Activated CD8-positive, alpha-beta T cell treated with anti-CD3 and anti-CD28 coated beads, Interleukin-2, amount 10 ng/mL, durations not matched to agents 7 days and 5 days (primary cell): ENCODE measurements at regions not wholly inside any gene's neighbourhood (a gene's known extent, or its start where the extent isn't known, plus 50 kb on each side); places are given as distances from the start of the nearest gene placed in this dataset.

Experiments
- ATAC-seq: fragments of 150-1000 bp; cut with Tn5 transposase; one replicate; pipeline ENCODE4 v1.10.0; 2021; ENCODE audit warnings: moderate library complexity
- CTCF ChIA-PET: fragments of 350-600 bp; sonication (Branson Sonifier 250); formaldehyde crosslinking; loops from one replicate; lab custom pipeline; 2021; ENCODE audit warnings: antibody characterized with exemption; lab: Charles Lee
- POLR2A ChIA-PET: fragments of 350-600 bp; sonication (Branson Sonifier 250); formaldehyde crosslinking; loops from one replicate; lab custom pipeline; 2021; ENCODE audit warnings: antibody characterized with exemption; lab: Charles Lee
- DNase-seq: peaks from one replicate; pipeline ENCODE4 v3.0.0-alpha.2; 2020
- H3K27ac Mint-ChIP-seq: one replicate; pipeline ENCODE4 v1.8.0; 2021; ENCODE audit warnings: mild to moderate bottlenecking, mixed read lengths
- H3K27me3 Mint-ChIP-seq: one replicate; pipeline ENCODE4 v1.8.0; 2021; ENCODE audit warnings: low read depth, mixed read lengths
- H3K36me3 Mint-ChIP-seq: one replicate; pipeline ENCODE4 v1.8.0; 2021; ENCODE audit warnings: low read depth, mixed read lengths
- H3K4me1 Mint-ChIP-seq: one replicate; pipeline ENCODE4 v1.8.0; 2021; ENCODE audit warnings: low read depth, mixed read lengths
- H3K4me3 Mint-ChIP-seq: one replicate; pipeline ENCODE4 v1.8.0; 2021; ENCODE audit warnings: mild to moderate bottlenecking, mixed read lengths
- H3K9me3 Mint-ChIP-seq: one replicate; pipeline ENCODE4 v1.8.0; 2022; ENCODE audit warnings: mixed read lengths; ENCODE audit not compliant: insufficient read depth

DNA sequence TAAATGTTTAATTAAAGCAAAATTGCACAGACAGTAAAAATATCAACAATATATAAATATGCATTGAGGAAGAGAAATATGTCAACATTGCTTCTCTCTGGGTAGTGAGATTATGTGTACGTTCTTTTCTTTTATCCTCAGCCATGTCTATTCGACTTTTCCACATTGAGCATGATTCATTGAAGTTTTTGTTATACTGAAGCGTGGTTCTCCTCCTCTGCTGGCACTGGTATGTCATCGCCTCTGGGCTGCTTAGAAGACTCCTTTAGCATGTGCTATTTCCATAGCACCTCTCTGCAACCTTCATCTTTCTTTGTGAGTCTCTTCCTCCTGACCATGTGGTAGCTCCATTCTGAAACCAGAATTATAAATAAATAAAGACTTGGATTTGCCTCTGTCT, 65.8 kb upstream of the AKAP13 start:
- Mint-ChIP-seq H3K4me1 (peaks cover 49% of the 10 kb centered on the region), H3K4me3 (no peak overlapping the region), H3K36me3 (peaks cover 2% of the 10 kb centered on the region), H3K27ac (no peak overlapping the region), H3K9me3 (peaks cover 5% of the 10 kb centered on the region), H3K27me3 (no peaks in the 10 kb centered on the region)
- DNase-seq (no peak), ATAC-seq (no peak)
- CTCF ChIA-PET, result interaction anchor here (0.8 to 7.6 kb wide), 2 partner anchors 14 to 18 kb away, joined by 3 to 147 read pairs; no protein-coding TSS in a partner anchor
- POLR2A ChIA-PET, result no interaction called here

DNA sequence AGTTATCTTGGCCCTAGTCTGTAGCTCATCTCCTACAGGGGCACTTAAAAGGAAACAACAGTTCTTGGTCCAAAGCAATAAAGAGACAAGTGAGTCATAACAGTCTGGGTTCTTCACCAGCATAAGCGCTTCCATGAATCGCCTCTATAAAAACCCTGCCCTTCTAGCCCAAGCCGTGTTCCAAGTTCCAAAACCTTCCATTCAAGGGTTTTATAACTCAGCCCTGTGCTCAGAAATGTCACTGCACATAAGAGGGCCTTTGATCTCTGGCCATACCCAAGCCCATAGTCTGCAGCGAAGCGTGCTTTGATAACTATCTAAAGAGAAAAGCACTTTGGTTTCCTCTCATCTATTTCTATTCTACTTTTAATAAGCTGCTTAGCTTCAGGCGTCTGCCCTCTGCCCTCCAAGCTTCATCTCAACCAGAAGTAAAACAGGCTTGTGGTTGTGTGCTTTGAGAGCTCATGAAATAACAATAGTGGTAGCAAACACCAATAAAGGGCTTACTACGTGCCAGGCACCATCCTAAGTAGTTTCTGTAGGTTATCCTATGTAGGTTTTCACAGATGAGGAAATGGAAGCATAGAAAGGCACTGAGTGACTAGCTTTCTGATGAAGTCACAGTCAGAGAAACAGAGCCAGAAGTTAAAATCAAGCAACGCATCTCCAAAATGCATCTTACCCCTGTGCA, 64.0 kb upstream of the AKAP13 start:
- Mint-ChIP-seq H3K27ac (peak overlapping the region; percentile 80), H3K4me1 (peaks cover 49% of the 10 kb centered on the region), H3K9me3 (peaks cover 3% of the 10 kb centered on the region), H3K27me3 (no peaks in the 10 kb centered on the region), H3K4me3 (peak overlapping the region; percentile 12), H3K36me3 (peaks cover 2% of the 10 kb centered on the region)
- ChIA-PET CTCF (interaction anchor here (0.7 to 7.6 kb wide), 11 partner anchors 9 to 266 kb away, joined by 3 to 147 read pairs (median 3); no protein-coding TSS in a partner anchor), POLR2A (interaction anchor here (0.8 to 4.7 kb wide), 4 partner anchors 14 to 374 kb away, joined by 3 to 45 read pairs (median 9); partner anchors contain the start of gene AKAP13)
- ATAC-seq (peak; percentile 82), DNase-seq (peak; percentile 41)

DNA sequence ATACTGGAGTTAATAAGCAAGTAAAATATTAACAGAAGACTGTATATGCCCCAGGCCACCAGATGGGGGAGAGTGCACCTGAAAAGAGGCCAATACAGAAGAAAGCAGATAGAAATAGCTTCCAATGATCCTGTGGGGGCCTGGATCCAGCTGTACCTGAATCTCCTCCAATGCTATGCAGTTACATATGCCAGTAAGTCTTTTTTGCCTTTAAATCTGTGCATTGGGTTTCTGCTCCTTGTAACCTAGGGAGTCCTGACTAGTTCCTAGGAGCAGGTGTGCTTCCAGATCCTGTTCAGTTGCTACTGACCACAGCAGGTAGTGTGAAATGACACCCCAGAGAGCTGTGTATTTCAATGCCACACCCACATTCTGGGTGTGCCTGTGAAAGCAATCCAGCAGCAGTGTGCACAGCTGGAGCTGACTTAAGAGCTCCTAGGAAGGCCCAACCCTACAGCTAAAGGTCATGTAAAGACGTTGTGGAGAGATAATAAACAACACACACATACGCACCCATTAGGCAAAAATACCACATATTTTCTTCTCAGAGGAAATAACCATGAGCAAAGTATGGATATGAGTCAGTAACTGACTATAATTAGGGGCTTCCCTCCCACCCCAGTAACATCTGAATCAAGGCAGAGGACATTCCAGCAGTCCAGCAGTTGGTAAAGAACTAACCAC, 62.2 kb upstream of the AKAP13 start:
- Mint-ChIP-seq H3K4me1 (peaks cover 43% of the 10 kb centered on the region), H3K36me3 (peaks cover 2% of the 10 kb centered on the region), H3K27me3 (no peaks in the 10 kb centered on the region), H3K9me3 (peaks cover 6% of the 10 kb centered on the region), H3K27ac (peak overlapping the region; percentile 68), H3K4me3 (no peak overlapping the region)
- ATAC-seq, result peak; percentile 59
- CTCF ChIA-PET, result interaction anchor here (0.6 to 7.6 kb wide), 12 partner anchors 9 to 273 kb away, joined by 3 to 147 read pairs (median 6); partner anchors contain the start of gene AKAP13
- POLR2A ChIA-PET, result interaction anchor here (0.9 to 4.7 kb wide), 4 partner anchors 10 to 264 kb away, joined by 4 to 45 read pairs (median 8); partner anchors contain the start of gene AKAP13
- peak; percentile 35 for DNase-seq

DNA sequence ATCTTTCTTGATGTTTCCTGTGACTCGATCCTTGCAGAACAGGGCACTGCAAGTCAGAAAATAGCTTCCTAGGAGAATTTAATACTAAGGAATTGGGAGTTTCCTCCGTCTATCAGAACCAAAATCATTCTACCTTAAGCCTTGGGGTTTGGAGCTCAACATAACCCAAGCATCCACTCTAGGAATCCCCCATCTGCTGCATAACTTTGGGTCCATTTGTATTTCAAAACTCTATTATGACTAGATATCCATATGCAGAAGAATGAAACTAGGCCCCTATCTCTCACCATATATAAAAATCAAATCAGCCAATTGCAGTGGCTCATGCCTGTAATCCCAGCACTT, 61.7 kb upstream of the AKAP13 start:
- H3K9me3 Mint-ChIP-seq, result peaks cover 6% of the 10 kb centered on the region
- ATAC-seq, result no peak

GRCh38 chr15:85324202-85324601, 56.2 kb upstream of the AKAP13 start:
- peaks cover 21% of the 10 kb centered on the region for H3K4me1 Mint-ChIP-seq
- ChIA-PET POLR2A (no interaction called here), CTCF (no interaction called here)
- H3K36me3 Mint-ChIP-seq, result peaks cover 2% of the 10 kb centered on the region
- H3K27ac Mint-ChIP-seq, result no peak overlapping the region
- peaks cover 6% of the 10 kb centered on the region for H3K9me3 Mint-ChIP-seq
- H3K27me3 Mint-ChIP-seq, result no peaks in the 10 kb centered on the region
- no peak overlapping the region for H3K4me3 Mint-ChIP-seq
- ATAC-seq (no peak), DNase-seq (no peak)

More for the DNA sequence above, 61.7 kb upstream of the AKAP13 start:
- no peak overlapping the region for H3K4me3 Mint-ChIP-seq
- H3K27me3 Mint-ChIP-seq, result no peaks in the 10 kb centered on the region
- H3K27ac Mint-ChIP-seq, result no peak overlapping the region
- DNase-seq, result no peak
- peaks cover 2% of the 10 kb centered on the region for H3K36me3 Mint-ChIP-seq
- ChIA-PET POLR2A (interaction anchor here (0.9 to 4.7 kb wide), 3 partner anchors 10 to 61 kb away, joined by 4 to 45 read pairs (median 11); partner anchors contain the start of gene AKAP13), CTCF (interaction anchor here (0.6 to 7.6 kb wide), 11 partner anchors 10 to 272 kb away, joined by 3 to 147 read pairs (median 7); partner anchors contain the start of gene AKAP13)
- peaks cover 40% of the 10 kb centered on the region for H3K4me1 Mint-ChIP-seq

DNA sequence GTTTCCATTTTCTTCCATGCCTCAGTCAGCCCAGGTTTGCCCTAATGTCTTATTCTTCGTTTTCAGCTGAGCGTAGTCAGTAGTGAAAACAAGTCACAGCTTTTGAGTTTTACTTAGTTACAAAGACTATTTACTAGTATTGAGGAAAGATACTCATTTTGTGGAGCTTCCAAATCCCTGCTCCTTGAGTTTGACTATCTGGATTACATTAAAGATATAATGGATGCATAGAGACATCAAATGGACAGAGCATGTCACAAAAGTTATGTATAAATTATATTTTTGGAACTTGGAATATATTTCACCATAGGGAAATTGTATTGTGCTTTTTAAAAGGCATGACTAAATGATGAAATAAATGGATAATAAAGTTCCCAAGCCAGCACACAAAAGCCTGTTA, 54.6 kb upstream of the AKAP13 start:
- H3K27ac Mint-ChIP-seq, result no peak overlapping the region
- POLR2A ChIA-PET, result no interaction called here
- CTCF ChIA-PET, result interaction anchor here (1.5 to 8.8 kb wide), 4 partner anchors 8 to 169 kb away, joined by 4 to 147 read pairs (median 59); no protein-coding TSS in a partner anchor

GRCh38 chr15:85326291-85326690, 54.1 kb upstream of the AKAP13 start:
- Mint-ChIP-seq H3K27me3 (no peaks in the 10 kb centered on the region), H3K36me3 (no peaks in the 10 kb centered on the region), H3K4me1 (peaks cover 39% of the 10 kb centered on the region), H3K4me3 (no peak overlapping the region), H3K9me3 (peaks cover 6% of the 10 kb centered on the region), H3K27ac (no peak overlapping the region)
- CTCF ChIA-PET, result interaction anchor here (0.7 to 8.8 kb wide), 6 partner anchors 8 to 169 kb away, joined by 3 to 147 read pairs (median 6); no protein-coding TSS in a partner anchor
- POLR2A ChIA-PET, result no interaction called here
- no peak for DNase-seq
- ATAC-seq, result no peak

More for the DNA sequence above, 54.6 kb upstream of the AKAP13 start:
- ATAC-seq, result no peak
- Mint-ChIP-seq H3K4me3 (no peak overlapping the region), H3K4me1 (peaks cover 34% of the 10 kb centered on the region), H3K9me3 (peaks cover 6% of the 10 kb centered on the region), H3K36me3 (no peaks in the 10 kb centered on the region), H3K27me3 (no peaks in the 10 kb centered on the region)
- no peak for DNase-seq

DNA sequence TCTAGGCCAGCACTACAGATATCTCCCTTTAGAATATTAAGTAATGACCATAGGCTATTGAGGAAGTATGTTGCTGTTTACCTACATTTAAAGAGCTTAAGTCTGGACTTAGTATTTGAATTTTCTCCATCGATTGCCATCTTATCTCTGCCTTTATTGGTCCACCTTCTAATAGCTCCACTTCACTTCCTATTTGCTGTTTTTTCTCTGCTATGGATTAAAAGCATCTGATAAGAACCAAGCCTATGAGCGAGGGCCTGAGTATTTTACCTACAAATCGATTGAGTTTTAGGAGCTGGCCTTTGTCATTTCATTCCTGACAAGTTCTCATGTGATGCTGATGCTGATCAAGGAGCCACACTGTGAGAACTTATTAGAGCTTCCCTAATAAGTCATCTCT, 52.6 kb upstream of the AKAP13 start:
- no peak for ATAC-seq
- no peak overlapping the region for H3K4me3 Mint-ChIP-seq
- ChIA-PET CTCF (interaction anchor here (0.9 to 8.8 kb wide), 5 partner anchors 10 to 86 kb away, joined by 3 to 147 read pairs (median 10); no protein-coding TSS in a partner anchor), POLR2A (interaction anchor here (0.9 kb wide), 1 partner anchor 86 kb away, joined by 3 read pairs; no protein-coding TSS in a partner anchor)
- H3K27me3 Mint-ChIP-seq, result no peaks in the 10 kb centered on the region
- H3K27ac Mint-ChIP-seq, result no peak overlapping the region
- DNase-seq, result no peak
- peaks cover 48% of the 10 kb centered on the region for H3K4me1 Mint-ChIP-seq
- H3K9me3 Mint-ChIP-seq, result peaks cover 4% of the 10 kb centered on the region
- no peaks in the 10 kb centered on the region for H3K36me3 Mint-ChIP-seq

- Mint-ChIP-seq H3K4me3 (peak overlapping the region; percentile 81), H3K4me1 (peaks cover 46% of the 10 kb centered on the region), H3K27ac (peak overlapping the region; percentile 92), H3K27me3 (no peaks in the 10 kb centered on the region), H3K36me3 (no peaks in the 10 kb centered on the region), H3K9me3 (no peaks in the 10 kb centered on the region)
- CTCF ChIA-PET, result interaction anchor here (1.0 to 8.8 kb wide), 28 partner anchors 10 to 358 kb away, joined by 3 to 147 read pairs (median 7); partner anchors contain the start of gene AKAP13
- POLR2A ChIA-PET, result interaction anchor here (0.7 to 3.2 kb wide), 8 partner anchors 12 to 723 kb away, joined by 3 to 45 read pairs (median 8); partner anchors contain the start of gene AKAP13
- ATAC-seq (peak; percentile 58), DNase-seq (peak; percentile 72)
Observed at GRCh38 chr15:85329561-85330422, 50.6 kb upstream of the AKAP13 start.
